ENCODE measurements at regions not wholly inside any gene's neighbourhood (a gene's known extent, or its start where the extent isn't known, plus 50 kb on each side); places are given as distances from the start of the nearest gene placed in this dataset.
"Not testable (repeated sequence)": the region's sequence is repeated elsewhere in the genome, so short reads cannot be mapped to it uniquely, and the experiment has no call there.

DNA sequence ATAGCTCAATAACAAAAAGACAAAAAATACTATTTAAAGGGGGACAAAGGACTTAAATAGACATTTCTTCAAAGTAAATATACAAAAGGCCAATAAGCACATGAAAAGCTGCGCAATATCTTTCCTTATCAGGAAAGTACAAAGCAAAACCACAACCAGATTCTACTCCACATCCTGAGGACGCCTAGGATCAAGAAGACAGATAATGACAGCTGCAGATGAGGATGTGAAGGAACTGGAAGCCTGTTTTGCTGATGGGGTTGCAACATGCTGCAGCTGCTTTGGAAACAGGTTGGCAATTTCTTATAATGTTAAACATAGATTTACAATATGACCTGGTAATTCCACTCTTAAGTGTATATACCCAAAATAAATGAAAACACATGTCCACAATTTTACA lies 225.6 kb upstream of the SGCG start:
- not testable (repeated sequence) for H3K79me1 ChIP-seq (ENCODE audit: insufficient read depth, low read depth, low read length, poor library complexity, severe bottlenecking); H3K27me3 ChIP-seq (ENCODE audit: insufficient read depth, low read length); H3T11ph ChIP-seq (ENCODE audit: low read length); H4K8ac ChIP-seq (replicated peaks; ENCODE audit: insufficient read length, low read depth, low read length); H3K4me2 ChIP-seq (ENCODE audit: insufficient read depth, insufficient read length, low read length); H4K20me1 ChIP-seq (ENCODE audit: control insufficient read depth, insufficient read depth, insufficient read length); H3K56ac ChIP-seq (ENCODE audit: insufficient read length, low read depth, low read length); H3K18ac ChIP-seq (ENCODE audit: insufficient read length, low read depth, low read length); H2AK5ac ChIP-seq (ENCODE audit: insufficient read length, low read length); H3K9ac ChIP-seq (ENCODE audit: extremely low read depth, insufficient read length, low read length); H3K27ac Mint-ChIP-seq; H3K23ac ChIP-seq (ENCODE audit: insufficient read length, low read depth, low read length); H3K9me3 ChIP-seq (ENCODE audit: control insufficient read depth, low read depth, low read length); H3K27me3 Mint-ChIP-seq (ENCODE audit: low read depth); H3K23me2 ChIP-seq (ENCODE audit: insufficient read length, low read depth, low read length, poor library complexity, severe bottlenecking); H2BK5ac ChIP-seq (ENCODE audit: insufficient read length, low read length); H3K14ac ChIP-seq (ENCODE audit: insufficient read depth, low read length); H4K91ac ChIP-seq (ENCODE audit: insufficient read length, low read depth, low read length); H2BK120ac ChIP-seq (ENCODE audit: low read depth, low read length, poor library complexity, severe bottlenecking); H3K27ac ChIP-seq (ENCODE audit: insufficient read length, low read depth, low read length); H2BK12ac ChIP-seq (ENCODE audit: insufficient read length, low read depth, low read length); H3K4me3 Mint-ChIP-seq; H3K79me2 ChIP-seq (ENCODE audit: insufficient read depth, low read length); H2BK20ac ChIP-seq (ENCODE audit: low read depth, low read length, poor library complexity, severe bottlenecking); H2AFZ ChIP-seq (ENCODE audit: low read length); H3K4ac ChIP-seq (ENCODE audit: low read depth, low read length); H3K4me1 ChIP-seq (ENCODE audit: insufficient read depth, low read length); H4K5ac ChIP-seq (ENCODE audit: insufficient read length, low read depth, low read length); DNase-seq; H2BK15ac ChIP-seq (ENCODE audit: low read depth, low read length)
- Mint-ChIP-seq H3K36me3 (ENCODE audit: insufficient read depth in 1 of 3, low read depth in 3 of 3) (peaks cover 11 to 25% (median 19%) of the 10 kb centered on the region in 3 experiments; a peak in 6 of 7 replicates), H3K4me1 (peaks cover 8 to 12% of the 10 kb centered on the region in 2 experiments), H3K9me3 (peaks cover 32 to 33% of the 10 kb centered on the region in 2 experiments)
- no CpG with 5 or more reads among the region's 2 CpGs for WGBS (ENCODE audit: extremely low coverage, insufficient read length, low lambda C conversion rate)

GRCh38 chr13:22956456-22957115 lies 224.2 kb upstream of the SGCG start:
- H2BK20ac ChIP-seq (ENCODE audit: low read depth, low read length, poor library complexity, severe bottlenecking); H3K4me3 Mint-ChIP-seq; H3K18ac ChIP-seq (ENCODE audit: insufficient read length, low read depth, low read length); H2AFZ ChIP-seq (ENCODE audit: low read length); H3K79me1 ChIP-seq (ENCODE audit: insufficient read depth, low read depth, low read length, poor library complexity, severe bottlenecking); H3K14ac ChIP-seq (ENCODE audit: insufficient read depth, low read length); H3T11ph ChIP-seq (ENCODE audit: low read length); H2BK120ac ChIP-seq (ENCODE audit: low read depth, low read length, poor library complexity, severe bottlenecking); H3K9ac ChIP-seq (ENCODE audit: extremely low read depth, insufficient read length, low read length); H3K27ac ChIP-seq (ENCODE audit: insufficient read length, low read depth, low read length); H3K27me3 ChIP-seq (ENCODE audit: insufficient read depth, low read length); H3K23ac ChIP-seq (ENCODE audit: insufficient read length, low read depth, low read length); H4K20me1 ChIP-seq (ENCODE audit: control insufficient read depth, insufficient read depth, insufficient read length); H3K79me2 ChIP-seq (ENCODE audit: insufficient read depth, low read length); H2BK12ac ChIP-seq (ENCODE audit: insufficient read length, low read depth, low read length); H2BK5ac ChIP-seq (ENCODE audit: insufficient read length, low read length); H3K23me2 ChIP-seq (ENCODE audit: insufficient read length, low read depth, low read length, poor library complexity, severe bottlenecking); H3K9me3 ChIP-seq (ENCODE audit: control insufficient read depth, low read depth, low read length); H2AK5ac ChIP-seq (ENCODE audit: insufficient read length, low read length); H2BK15ac ChIP-seq (ENCODE audit: low read depth, low read length); H4K91ac ChIP-seq (ENCODE audit: insufficient read length, low read depth, low read length); H3K4ac ChIP-seq (ENCODE audit: low read depth, low read length); H3K27me3 Mint-ChIP-seq (ENCODE audit: low read depth); H3K56ac ChIP-seq (ENCODE audit: insufficient read length, low read depth, low read length); H3K4me1 ChIP-seq (ENCODE audit: insufficient read depth, low read length); H3K4me2 ChIP-seq (ENCODE audit: insufficient read depth, insufficient read length, low read length); H4K8ac ChIP-seq (replicated peaks; ENCODE audit: insufficient read length, low read depth, low read length); H4K5ac ChIP-seq (ENCODE audit: insufficient read length, low read depth, low read length): not testable (repeated sequence)
- peaks cover 8 to 12% of the 10 kb centered on the region in 2 experiments for H3K4me1 Mint-ChIP-seq
- H3K27ac Mint-ChIP-seq = peak overlapping the region in 1 of 3 experiments; percentile 83; a peak in 2 of 7 replicates
- H3K36me3 Mint-ChIP-seq (ENCODE audit: insufficient read depth in 1 of 3, low read depth in 3 of 3) = peaks cover 3 to 12% (median 8%) of the 10 kb centered on the region in 3 experiments; a peak in 5 of 7 replicates
- H3K9me3 Mint-ChIP-seq = peaks cover 19 to 20% of the 10 kb centered on the region in 2 experiments
- WGBS (ENCODE audit: extremely low coverage, insufficient read length, low lambda C conversion rate) = no CpG with 5 or more reads among the region's 9 CpGs
- peak; percentile 41 for DNase-seq
